ENCODE measurements at regions not wholly inside any gene's neighbourhood (a gene's known extent, or its start where the extent isn't known, plus 50 kb on each side); places are given as distances from the start of the nearest gene placed in this dataset.

DNA sequence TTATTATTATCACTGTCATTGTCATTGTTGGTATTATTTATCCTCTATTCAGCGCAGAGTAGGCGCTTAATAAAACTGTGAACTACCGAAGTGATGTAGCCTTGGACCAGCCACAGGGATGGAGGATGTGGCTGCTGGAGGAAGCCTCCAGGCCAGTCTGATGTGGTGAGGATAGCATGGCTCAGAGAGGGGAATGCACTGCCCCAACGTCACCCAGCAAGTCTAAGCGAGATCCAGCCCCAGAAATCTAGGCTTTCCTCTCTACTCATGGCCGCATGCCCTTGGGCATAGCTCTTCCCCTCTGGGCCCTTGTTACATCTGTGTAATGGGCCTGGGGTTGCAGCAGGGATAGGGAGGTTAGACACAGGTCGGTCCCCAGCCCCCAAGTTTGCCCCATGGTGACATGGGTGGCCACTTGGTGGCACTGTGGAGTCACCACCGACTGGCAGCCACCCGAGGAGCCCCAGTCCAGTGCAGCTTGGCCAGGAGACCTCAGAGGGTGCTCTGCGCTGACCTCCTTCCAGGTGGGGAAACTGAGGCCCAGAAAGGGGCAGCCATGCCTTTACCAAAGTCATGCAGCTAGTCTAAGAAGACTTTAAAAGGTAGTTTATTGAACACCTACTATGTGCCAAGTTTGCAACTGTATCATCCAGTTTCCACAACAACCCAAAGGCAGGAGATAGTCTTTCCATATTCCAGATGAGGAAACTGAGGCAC lies 395.7 kb downstream of the MN1 start:
- TF ChIP-seq, protein P1, sequence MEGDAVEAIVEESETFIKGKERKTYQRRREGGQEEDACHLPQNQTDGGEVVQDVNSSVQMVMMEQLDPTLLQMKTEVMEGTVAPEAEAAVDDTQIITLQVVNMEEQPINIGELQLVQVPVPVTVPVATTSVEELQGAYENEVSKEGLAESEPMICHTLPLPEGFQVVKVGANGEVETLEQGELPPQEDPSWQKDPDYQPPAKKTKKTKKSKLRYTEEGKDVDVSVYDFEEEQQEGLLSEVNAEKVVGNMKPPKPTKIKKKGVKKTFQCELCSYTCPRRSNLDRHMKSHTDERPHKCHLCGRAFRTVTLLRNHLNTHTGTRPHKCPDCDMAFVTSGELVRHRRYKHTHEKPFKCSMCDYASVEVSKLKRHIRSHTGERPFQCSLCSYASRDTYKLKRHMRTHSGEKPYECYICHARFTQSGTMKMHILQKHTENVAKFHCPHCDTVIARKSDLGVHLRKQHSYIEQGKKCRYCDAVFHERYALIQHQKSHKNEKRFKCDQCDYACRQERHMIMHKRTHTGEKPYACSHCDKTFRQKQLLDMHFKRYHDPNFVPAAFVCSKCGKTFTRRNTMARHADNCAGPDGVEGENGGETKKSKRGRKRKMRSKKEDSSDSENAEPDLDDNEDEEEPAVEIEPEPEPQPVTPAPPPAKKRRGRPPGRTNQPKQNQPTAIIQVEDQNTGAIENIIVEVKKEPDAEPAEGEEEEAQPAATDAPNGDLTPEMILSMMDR (IDR thresholded peaks at IDR 0.05): no peak
- TF ChIP-seq EZH2 (IDR thresholded peaks at IDR 0.05; ENCODE audit: borderline replicate concordance, insufficient read depth, low read depth, low read length, poor library complexity, severe bottlenecking): no peak
